ENCODE measurements at regions not wholly inside any gene's neighbourhood (a gene's known extent, or its start where the extent isn't known, plus 50 kb on each side); places are given as distances from the start of the nearest gene placed in this dataset.

- Histone ChIP-seq H4K20me1 (ENCODE audit: insufficient read depth, low read length) (no peaks in the 10 kb centered on the region), H3K36me3 (replicated peaks; ENCODE audit: insufficient read depth, low read length) (no peaks in the 10 kb centered on the region), H3K79me2 (ENCODE audit: low read length) (no peaks in the 10 kb centered on the region), H3K27ac (ENCODE audit: low read length) (no peak overlapping the region), H3K4me2 (ENCODE audit: low read depth, low read length) (no peak overlapping the region), H3K4me3 (ENCODE audit: low read length) (no peak overlapping the region), H3K9me3 (replicated peaks; ENCODE audit: insufficient read depth, low read length) (no peaks in the 10 kb centered on the region), H3K27me3 (replicated peaks; ENCODE audit: insufficient read depth, low read length) (no peaks in the 10 kb centered on the region), H3F3A (ENCODE audit: insufficient read depth, low read length) (no peaks in the 10 kb centered on the region), H3K9me2 (replicated peaks; ENCODE audit: insufficient read depth, low read length) (no peaks in the 10 kb centered on the region), H2AFZ (ENCODE audit: low read length) (no peak overlapping the region), H3K4me1 (ENCODE audit: low read length) (no peaks in the 10 kb centered on the region), H3K9ac (ENCODE audit: low read length) (no peak overlapping the region)
- no peak for TF ChIP-seq CTCF (IDR thresholded peaks at IDR 0.05; ENCODE audit: low read length)
- no peak for DNase-seq
Measured at GRCh38 chr15:47603026-47603425, 114.3 kb upstream of the SEMA6D start.

- no peak overlapping the region for H3K9ac ChIP-seq (ENCODE audit: low read length)
- no peak overlapping the region for H3K4me2 ChIP-seq (ENCODE audit: low read depth, low read length)
- DNase-seq = no peak
- no peaks in the 10 kb centered on the region for H3K27me3 ChIP-seq (replicated peaks; ENCODE audit: insufficient read depth, low read length)
- no peaks in the 10 kb centered on the region for H3K79me2 ChIP-seq (ENCODE audit: low read length)
- no peaks in the 10 kb centered on the region for H3K9me3 ChIP-seq (replicated peaks; ENCODE audit: insufficient read depth, low read length)
- no peaks in the 10 kb centered on the region for H3F3A ChIP-seq (ENCODE audit: insufficient read depth, low read length)
- H3K27ac ChIP-seq (ENCODE audit: low read length) = no peak overlapping the region
- TF ChIP-seq EZH2 (optimal IDR thresholded peaks at IDR 0.05; ENCODE audit: low read depth, low read length) (no peak), CTCF (IDR thresholded peaks at IDR 0.05; ENCODE audit: low read length) (no peak), EZH2phosphoT487 (IDR thresholded peaks at IDR 0.05; ENCODE audit: low read length) (no peak)
- no peaks in the 10 kb centered on the region for H3K4me1 ChIP-seq (ENCODE audit: low read length)
- H3K4me3 ChIP-seq (ENCODE audit: low read length) = no peak overlapping the region
- H2AFZ ChIP-seq (ENCODE audit: low read length) = no peak overlapping the region
- H4K20me1 ChIP-seq (ENCODE audit: insufficient read depth, low read length) = no peaks in the 10 kb centered on the region
- no peaks in the 10 kb centered on the region for H3K36me3 ChIP-seq (replicated peaks; ENCODE audit: insufficient read depth, low read length)
- no peaks in the 10 kb centered on the region for H3K9me2 ChIP-seq (replicated peaks; ENCODE audit: insufficient read depth, low read length)
Measured at GRCh38 chr15:47607695-47608094, 109.6 kb upstream of the SEMA6D start.

GRCh38 chr15:47609693-47610092, 107.6 kb upstream of the SEMA6D start:
- Histone ChIP-seq H3K4me2 (ENCODE audit: low read depth, low read length) (no peak overlapping the region), H2AFZ (ENCODE audit: low read length) (no peak overlapping the region), H3K9me3 (replicated peaks; ENCODE audit: insufficient read depth, low read length) (no peaks in the 10 kb centered on the region), H3K4me3 (ENCODE audit: low read length) (no peak overlapping the region), H3K79me2 (ENCODE audit: low read length) (no peaks in the 10 kb centered on the region), H4K20me1 (ENCODE audit: insufficient read depth, low read length) (no peaks in the 10 kb centered on the region), H3K9me2 (replicated peaks; ENCODE audit: insufficient read depth, low read length) (no peaks in the 10 kb centered on the region), H3K36me3 (replicated peaks; ENCODE audit: insufficient read depth, low read length) (no peaks in the 10 kb centered on the region), H3K27ac (ENCODE audit: low read length) (no peak overlapping the region), H3F3A (ENCODE audit: insufficient read depth, low read length) (no peaks in the 10 kb centered on the region), H3K27me3 (replicated peaks; ENCODE audit: insufficient read depth, low read length) (no peaks in the 10 kb centered on the region), H3K9ac (ENCODE audit: low read length) (no peak overlapping the region), H3K4me1 (ENCODE audit: low read length) (no peaks in the 10 kb centered on the region)
- DNase-seq = no peak
- TF ChIP-seq CTCF (IDR thresholded peaks at IDR 0.05; ENCODE audit: low read length) (no peak), EZH2phosphoT487 (IDR thresholded peaks at IDR 0.05; ENCODE audit: low read length) (no peak), EZH2 (optimal IDR thresholded peaks at IDR 0.05; ENCODE audit: low read depth, low read length) (no peak)

- H3K27ac ChIP-seq (ENCODE audit: low read length) = no peak overlapping the region
- no peaks in the 10 kb centered on the region for H3K36me3 ChIP-seq (replicated peaks; ENCODE audit: insufficient read depth, low read length)
- H3K9ac ChIP-seq (ENCODE audit: low read length) = no peak overlapping the region
- no peaks in the 10 kb centered on the region for H3K4me1 ChIP-seq (ENCODE audit: low read length)
- no peaks in the 10 kb centered on the region for H3K9me2 ChIP-seq (replicated peaks; ENCODE audit: insufficient read depth, low read length)
- no peaks in the 10 kb centered on the region for H3F3A ChIP-seq (ENCODE audit: insufficient read depth, low read length)
- H3K4me2 ChIP-seq (ENCODE audit: low read depth, low read length) = no peak overlapping the region
- H2AFZ ChIP-seq (ENCODE audit: low read length) = no peak overlapping the region
- no peak for TF ChIP-seq CTCF (IDR thresholded peaks at IDR 0.05; ENCODE audit: low read length)
- no peak for TF ChIP-seq EZH2phosphoT487 (IDR thresholded peaks at IDR 0.05; ENCODE audit: low read length)
- TF ChIP-seq EZH2 (optimal IDR thresholded peaks at IDR 0.05; ENCODE audit: low read depth, low read length) = no peak
- no peaks in the 10 kb centered on the region for H3K9me3 ChIP-seq (replicated peaks; ENCODE audit: insufficient read depth, low read length)
- H3K27me3 ChIP-seq (replicated peaks; ENCODE audit: insufficient read depth, low read length) = no peaks in the 10 kb centered on the region
- no peak for DNase-seq
- H4K20me1 ChIP-seq (ENCODE audit: insufficient read depth, low read length) = no peaks in the 10 kb centered on the region
- no peaks in the 10 kb centered on the region for H3K79me2 ChIP-seq (ENCODE audit: low read length)
- H3K4me3 ChIP-seq (ENCODE audit: low read length) = no peak overlapping the region
Measured at GRCh38 chr15:47610736-47611135, 106.6 kb upstream of the SEMA6D start.

Measured in MM.1S (cell line).